ENCODE measurements at regions not wholly inside any gene's neighbourhood (a gene's known extent, or its start where the extent isn't known, plus 50 kb on each side); places are given as distances from the start of the nearest gene placed in this dataset.

DNA sequence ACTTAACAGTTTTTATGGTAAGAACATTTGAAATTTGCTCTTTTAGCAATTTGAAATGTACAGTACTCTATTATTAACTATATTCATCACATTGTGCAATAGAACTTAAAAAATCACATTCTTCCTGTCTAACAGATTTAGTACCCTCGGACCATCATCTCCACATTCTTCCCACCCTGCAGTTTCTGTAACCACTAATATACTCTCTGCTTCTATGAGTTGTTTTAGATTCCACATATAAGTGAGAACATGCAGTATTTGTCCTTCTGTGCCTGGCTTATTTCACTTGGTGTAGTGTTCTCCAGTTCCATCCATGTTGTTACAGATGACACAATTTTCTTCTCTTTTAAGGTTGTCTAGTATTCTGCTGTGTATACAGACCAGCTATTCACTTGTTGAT, 88.9 kb upstream of the SEC61G start:
- H3K4me1 ChIP-seq (ENCODE audit: insufficient read depth): no peaks in the 10 kb centered on the region
- Mint-ChIP-seq H3K36me3 (ENCODE audit: low read depth) (peaks cover 16% of the 10 kb centered on the region), H3K9me3 (peaks cover 28% of the 10 kb centered on the region), H3K27ac (no peak overlapping the region), H3K4me3 (no peak overlapping the region), H3K27me3 (ENCODE audit: insufficient read depth, low read depth, poor library complexity) (no peaks in the 10 kb centered on the region), H3K4me1 (no peaks in the 10 kb centered on the region)
- no peak overlapping the region for H3K4me2 ChIP-seq
- no peak overlapping the region for H3K27ac ChIP-seq (ENCODE audit: low read depth)
- H3K79me2 ChIP-seq (replicated peaks; ENCODE audit: insufficient read depth): no peaks in the 10 kb centered on the region
- TF ChIP-seq, protein P1, sequence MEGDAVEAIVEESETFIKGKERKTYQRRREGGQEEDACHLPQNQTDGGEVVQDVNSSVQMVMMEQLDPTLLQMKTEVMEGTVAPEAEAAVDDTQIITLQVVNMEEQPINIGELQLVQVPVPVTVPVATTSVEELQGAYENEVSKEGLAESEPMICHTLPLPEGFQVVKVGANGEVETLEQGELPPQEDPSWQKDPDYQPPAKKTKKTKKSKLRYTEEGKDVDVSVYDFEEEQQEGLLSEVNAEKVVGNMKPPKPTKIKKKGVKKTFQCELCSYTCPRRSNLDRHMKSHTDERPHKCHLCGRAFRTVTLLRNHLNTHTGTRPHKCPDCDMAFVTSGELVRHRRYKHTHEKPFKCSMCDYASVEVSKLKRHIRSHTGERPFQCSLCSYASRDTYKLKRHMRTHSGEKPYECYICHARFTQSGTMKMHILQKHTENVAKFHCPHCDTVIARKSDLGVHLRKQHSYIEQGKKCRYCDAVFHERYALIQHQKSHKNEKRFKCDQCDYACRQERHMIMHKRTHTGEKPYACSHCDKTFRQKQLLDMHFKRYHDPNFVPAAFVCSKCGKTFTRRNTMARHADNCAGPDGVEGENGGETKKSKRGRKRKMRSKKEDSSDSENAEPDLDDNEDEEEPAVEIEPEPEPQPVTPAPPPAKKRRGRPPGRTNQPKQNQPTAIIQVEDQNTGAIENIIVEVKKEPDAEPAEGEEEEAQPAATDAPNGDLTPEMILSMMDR (conservative IDR thresholded peaks at IDR 0.05; ENCODE audit: low read depth in 2 of 2): no peak
- TF ChIP-seq EZH2 (IDR thresholded peaks at IDR 0.05; ENCODE audit: low read depth, unreplicated experiment) (no peak), ZNF114 (CRISPR knock-in tag; IDR thresholded peaks at IDR 0.05) (no peak), ZNF331 (CRISPR knock-in tag; IDR thresholded peaks at IDR 0.05; ENCODE audit: low read depth) (no peak), JUNB (IDR thresholded peaks at IDR 0.05; ENCODE audit: unreplicated experiment) (no peak)
- TF ChIP-seq, protein P2, sequence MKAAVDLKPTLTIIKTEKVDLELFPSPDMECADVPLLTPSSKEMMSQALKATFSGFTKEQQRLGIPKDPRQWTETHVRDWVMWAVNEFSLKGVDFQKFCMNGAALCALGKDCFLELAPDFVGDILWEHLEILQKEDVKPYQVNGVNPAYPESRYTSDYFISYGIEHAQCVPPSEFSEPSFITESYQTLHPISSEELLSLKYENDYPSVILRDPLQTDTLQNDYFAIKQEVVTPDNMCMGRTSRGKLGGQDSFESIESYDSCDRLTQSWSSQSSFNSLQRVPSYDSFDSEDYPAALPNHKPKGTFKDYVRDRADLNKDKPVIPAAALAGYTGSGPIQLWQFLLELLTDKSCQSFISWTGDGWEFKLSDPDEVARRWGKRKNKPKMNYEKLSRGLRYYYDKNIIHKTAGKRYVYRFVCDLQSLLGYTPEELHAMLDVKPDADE (IDR thresholded peaks at IDR 0.05): no peak
- TF ChIP-seq, protein P3, sequence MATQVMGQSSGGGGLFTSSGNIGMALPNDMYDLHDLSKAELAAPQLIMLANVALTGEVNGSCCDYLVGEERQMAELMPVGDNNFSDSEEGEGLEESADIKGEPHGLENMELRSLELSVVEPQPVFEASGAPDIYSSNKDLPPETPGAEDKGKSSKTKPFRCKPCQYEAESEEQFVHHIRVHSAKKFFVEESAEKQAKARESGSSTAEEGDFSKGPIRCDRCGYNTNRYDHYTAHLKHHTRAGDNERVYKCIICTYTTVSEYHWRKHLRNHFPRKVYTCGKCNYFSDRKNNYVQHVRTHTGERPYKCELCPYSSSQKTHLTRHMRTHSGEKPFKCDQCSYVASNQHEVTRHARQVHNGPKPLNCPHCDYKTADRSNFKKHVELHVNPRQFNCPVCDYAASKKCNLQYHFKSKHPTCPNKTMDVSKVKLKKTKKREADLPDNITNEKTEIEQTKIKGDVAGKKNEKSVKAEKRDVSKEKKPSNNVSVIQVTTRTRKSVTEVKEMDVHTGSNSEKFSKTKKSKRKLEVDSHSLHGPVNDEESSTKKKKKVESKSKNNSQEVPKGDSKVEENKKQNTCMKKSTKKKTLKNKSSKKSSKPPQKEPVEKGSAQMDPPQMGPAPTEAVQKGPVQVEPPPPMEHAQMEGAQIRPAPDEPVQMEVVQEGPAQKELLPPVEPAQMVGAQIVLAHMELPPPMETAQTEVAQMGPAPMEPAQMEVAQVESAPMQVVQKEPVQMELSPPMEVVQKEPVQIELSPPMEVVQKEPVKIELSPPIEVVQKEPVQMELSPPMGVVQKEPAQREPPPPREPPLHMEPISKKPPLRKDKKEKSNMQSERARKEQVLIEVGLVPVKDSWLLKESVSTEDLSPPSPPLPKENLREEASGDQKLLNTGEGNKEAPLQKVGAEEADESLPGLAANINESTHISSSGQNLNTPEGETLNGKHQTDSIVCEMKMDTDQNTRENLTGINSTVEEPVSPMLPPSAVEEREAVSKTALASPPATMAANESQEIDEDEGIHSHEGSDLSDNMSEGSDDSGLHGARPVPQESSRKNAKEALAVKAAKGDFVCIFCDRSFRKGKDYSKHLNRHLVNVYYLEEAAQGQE (IDR thresholded peaks at IDR 0.05; ENCODE audit: unreplicated experiment): no peak
- H3F3A ChIP-seq (replicated peaks; ENCODE audit: low read depth): no peaks in the 10 kb centered on the region
- no peak overlapping the region for H3K4me3 ChIP-seq
- H3K36me3 ChIP-seq (ENCODE audit: insufficient read depth): 0 out of 2 replicates have a peak, but pooled peaks cover 4% of the 10 kb centered on the region
- no peaks in the 10 kb centered on the region for H3K27me3 ChIP-seq (ENCODE audit: insufficient read depth)
- ATAC-seq (no peak), DNase-seq (ENCODE audit: low spot score) (no peak)
- H3K9me2 ChIP-seq (ENCODE audit: insufficient read depth): no peaks in the 10 kb centered on the region
- no peaks in the 10 kb centered on the region for H4K20me1 ChIP-seq (replicated peaks; ENCODE audit: insufficient read depth)
- H2AFZ ChIP-seq: no peak overlapping the region

DNA sequence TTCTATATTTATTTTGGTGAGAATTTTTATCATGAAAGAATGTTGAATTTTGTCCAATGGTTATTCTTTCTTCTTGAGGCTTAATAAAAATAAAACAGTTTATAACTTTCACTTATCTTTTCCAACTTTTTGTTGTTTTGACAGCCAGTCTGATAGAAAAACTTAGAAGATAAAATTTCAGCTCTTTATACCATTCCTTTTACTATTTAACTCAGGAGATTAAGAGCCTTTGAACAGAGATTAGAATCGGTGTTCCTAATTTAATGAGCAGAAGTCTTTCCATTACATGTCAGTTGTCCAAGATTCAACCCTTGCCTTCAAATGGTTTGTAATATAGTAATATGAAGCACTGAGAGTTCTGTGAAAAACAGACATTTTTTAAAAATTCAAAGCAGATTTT, 97.8 kb upstream of the SEC61G start:
- Histone ChIP-seq H4K20me1 (replicated peaks; ENCODE audit: insufficient read depth) (no peaks in the 10 kb centered on the region), H3K9me2 (ENCODE audit: insufficient read depth) (0 out of 2 replicates have a peak, but pooled peaks cover 4% of the 10 kb centered on the region), H3F3A (replicated peaks; ENCODE audit: low read depth) (no peaks in the 10 kb centered on the region), H3K79me2 (replicated peaks; ENCODE audit: insufficient read depth) (no peaks in the 10 kb centered on the region), H3K27ac (ENCODE audit: low read depth) (no peak overlapping the region), H3K36me3 (ENCODE audit: insufficient read depth) (no peaks in the 10 kb centered on the region), H3K4me1 (ENCODE audit: insufficient read depth) (peaks cover 5% of the 10 kb centered on the region; the same call in 1 of the 2 replicates), H3K4me3 (no peak overlapping the region), H3K27me3 (ENCODE audit: insufficient read depth) (no peaks in the 10 kb centered on the region), H2AFZ (no peak overlapping the region), H3K4me2 (no peak overlapping the region)
- Mint-ChIP-seq H3K9me3 (peaks cover 21% of the 10 kb centered on the region), H3K4me3 (no peak overlapping the region), H3K36me3 (ENCODE audit: low read depth) (peaks cover 9% of the 10 kb centered on the region; the same call in 2 of the 3 replicates), H3K27ac (no peak overlapping the region), H3K27me3 (ENCODE audit: insufficient read depth, low read depth, poor library complexity) (peaks cover 2% of the 10 kb centered on the region), H3K4me1 (peaks cover 7% of the 10 kb centered on the region)
- ATAC-seq (no peak), DNase-seq (ENCODE audit: low spot score) (no peak)
- TF ChIP-seq EZH2phosphoT487 (IDR thresholded peaks at IDR 0.05; ENCODE audit: unreplicated experiment) (no peak), EZH2 (IDR thresholded peaks at IDR 0.05; ENCODE audit: low read depth, unreplicated experiment) (no peak)
- TF ChIP-seq, protein P3 (IDR thresholded peaks at IDR 0.05; ENCODE audit: unreplicated experiment): no peak

Measured in GM23338 (cell line).